Trophoblast cell (in vitro differentiated cells and primary cell): ENCODE measurements at regions not wholly inside any gene's neighbourhood (a gene's known extent, or its start where the extent isn't known, plus 50 kb on each side); places are given as distances from the start of the nearest gene placed in this dataset.

ENCODE experiments used
- DNase-seq, 2 donors: peaks; one replicate each; pipeline ENCODE4 v3.0.0-alpha.2; 2016
- H2AFZ ChIP-seq: 2 replicates; pipeline ENCODE4 v1.6.1; 2013; ENCODE audit warnings: low read length, moderate library complexity, mild to moderate bottlenecking; ENCODE audit not compliant: insufficient read depth, poor library complexity
- H2AK5ac ChIP-seq: 2 replicates; pipeline ENCODE4 v1.6.1; 2013; ENCODE audit warnings: mild to moderate bottlenecking, low read length
- H2BK120ac ChIP-seq: 2 replicates; pipeline ENCODE4 v1.6.1; 2013; ENCODE audit warnings: low read length, mild to moderate bottlenecking, moderate library complexity; ENCODE audit not compliant: insufficient read depth, poor library complexity
- H2BK12ac ChIP-seq: 2 replicates; pipeline ENCODE4 v1.6.1; 2013; ENCODE audit warnings: mild to moderate bottlenecking, low read length, moderate library complexity
- H2BK5ac ChIP-seq: 2 replicates; pipeline ENCODE4 v1.6.1; 2013; ENCODE audit warnings: low read length, low read depth, moderate library complexity, mild to moderate bottlenecking; ENCODE audit not compliant: poor library complexity
- H3K14ac ChIP-seq: 2 replicates; pipeline ENCODE4 v1.6.1; 2013; ENCODE audit warnings: mild to moderate bottlenecking, low read length
- H3K18ac ChIP-seq: 2 replicates; pipeline ENCODE4 v1.6.1; 2013; ENCODE audit warnings: mild to moderate bottlenecking, low read length
- H3K23ac ChIP-seq: 2 replicates; pipeline ENCODE4 v1.6.1; 2013; ENCODE audit warnings: low read length
- H3K27ac ChIP-seq: 2 replicates; pipeline ENCODE4 v1.5.1; 2013; ENCODE audit warnings: low read depth, mild to moderate bottlenecking, inconsistent platforms, low read length, moderate library complexity
- H3K27me3 ChIP-seq: 2 replicates; pipeline ENCODE4 v1.6.1; 2013; ENCODE audit warnings: inconsistent platforms, mild to moderate bottlenecking, low read length, moderate library complexity; ENCODE audit not compliant: insufficient read depth
- H3K36me3 ChIP-seq, 2 experiments: 1 replicate in 1 of 2; 2 replicates in 1 of 2; pipeline ENCODE4 v1.6.1; 2013; ENCODE audit warnings: low read length in 2 of 2, mild to moderate bottlenecking in 2 of 2, moderate library complexity in 1 of 2; ENCODE audit not compliant: insufficient read depth in 2 of 2, control insufficient read depth in 1 of 2
- H3K4ac ChIP-seq: 2 replicates; pipeline ENCODE4 v1.6.1; 2013; ENCODE audit warnings: low read depth, mild to moderate bottlenecking, low read length, moderate library complexity
- H3K4me1 ChIP-seq, 2 experiments: 1 replicate in 1 of 2; 2 replicates in 1 of 2; pipeline ENCODE4 v1.6.1; 2013; ENCODE audit warnings: low read length in 2 of 2, mild to moderate bottlenecking in 2 of 2, moderate library complexity in 1 of 2; ENCODE audit not compliant: insufficient read depth in 2 of 2, control insufficient read depth in 1 of 2
- H3K4me2 ChIP-seq: 2 replicates; pipeline ENCODE4 v1.6.1; 2013; ENCODE audit warnings: inconsistent platforms, mild to moderate bottlenecking, low read length, moderate library complexity
- H3K4me3 ChIP-seq: 2 replicates; pipeline ENCODE4 v1.5.1; 2013; ENCODE audit warnings: mild to moderate bottlenecking, low read depth, low read length, inconsistent platforms
- H3K79me1 ChIP-seq: one replicate; pipeline ENCODE4 v1.6.1; 2013; ENCODE audit warnings: low read length
- H3K79me2 ChIP-seq: 2 replicates; pipeline ENCODE4 v1.6.1; 2013; ENCODE audit warnings: low read length, mild to moderate bottlenecking; ENCODE audit not compliant: control insufficient read depth, insufficient read depth, poor library complexity
- H3K9ac ChIP-seq: 2 replicates; pipeline ENCODE4 v1.6.1; 2013; ENCODE audit warnings: mild to moderate bottlenecking, low read length
- H3K9me3 ChIP-seq: 2 replicates; pipeline ENCODE4 v1.6.1; 2013; ENCODE audit warnings: low read depth, mild to moderate bottlenecking, control low read depth, inconsistent platforms, low read length; ENCODE audit not compliant: insufficient read depth
- H4K12ac ChIP-seq: 2 replicates; pipeline ENCODE4 v1.6.1; 2013; ENCODE audit warnings: low read depth, mild to moderate bottlenecking, low read length, moderate library complexity
- H4K8ac ChIP-seq: 2 replicates; pipeline ENCODE4 v1.6.1; 2013; ENCODE audit warnings: low read depth, mild to moderate bottlenecking, low read length, moderate library complexity
- H4K91ac ChIP-seq: one replicate; pipeline ENCODE4 v1.6.1; 2013; ENCODE audit warnings: low read depth, mild to moderate bottlenecking, low read length, moderate library complexity
- WGBS: extraction: QIAGEN DNeasy Blood & Tissue Kit; methylation state at CpG from one replicate; pipeline ENCODE4 v1.1.7; 2013; ENCODE audit warnings: missing lambda C conversion rate; ENCODE audit not compliant: insufficient read length, insufficient coverage; ENCODE audit errors: extremely low coverage; 5-methylcytosine and 5-hydroxymethylcytosine counted together

- H3K27me3 ChIP-seq = no peaks in the 10 kb centered on the region
- no peaks in the 10 kb centered on the region for H3K9me3 ChIP-seq
- H3K36me3 ChIP-seq = peaks cover 0 to 4% of the 10 kb centered on the region in 2 experiments
- no peak overlapping the region for H2BK120ac ChIP-seq
- no CpG with 5 or more reads among the region's 5 CpGs for WGBS
- no peak overlapping the region for H2BK12ac ChIP-seq
- no peaks in the 10 kb centered on the region for H3K79me2 ChIP-seq
- H4K8ac ChIP-seq = no peak overlapping the region
- H3K23ac ChIP-seq = no peak overlapping the region
- no peak overlapping the region for H3K18ac ChIP-seq
- H3K14ac ChIP-seq = no peak overlapping the region
- no peak overlapping the region for H4K12ac ChIP-seq
- H2AFZ ChIP-seq = no peak overlapping the region
- peaks cover 5 to 8% of the 10 kb centered on the region in 2 experiments for H3K4me1 ChIP-seq
- no peak overlapping the region for H3K4me2 ChIP-seq
- H3K9ac ChIP-seq = no peak overlapping the region
- no peak overlapping the region for H3K4ac ChIP-seq
- no peak overlapping the region for H2AK5ac ChIP-seq
- H3K79me1 ChIP-seq = no peaks in the 10 kb centered on the region
- no peak overlapping the region for H2BK5ac ChIP-seq
- no peak for DNase-seq
- H3K27ac ChIP-seq = no peak overlapping the region
- no peak overlapping the region for H4K91ac ChIP-seq
- H3K4me3 ChIP-seq = no peak overlapping the region
These were observed 281.9 kb upstream of the C2CD4B start for GRCh38 chr15:62446984-62447383.

GRCh38 chr15:62447742-62448141, 282.7 kb upstream of the C2CD4B start:
- WGBS = no CpG with 5 or more reads among the region's 7 CpGs
- peaks cover 5 to 9% of the 10 kb centered on the region in 2 experiments for H3K4me1 ChIP-seq
- no peak overlapping the region for H3K4me3 ChIP-seq
- peaks cover 0 to 4% of the 10 kb centered on the region in 2 experiments for H3K36me3 ChIP-seq
- no peak overlapping the region for H4K8ac ChIP-seq
- H3K27me3 ChIP-seq = no peaks in the 10 kb centered on the region
- H4K12ac ChIP-seq = no peak overlapping the region
- peak in 1 of 2 donors; percentile 39 for DNase-seq
- no peak overlapping the region for H3K4me2 ChIP-seq
- no peaks in the 10 kb centered on the region for H3K79me2 ChIP-seq
- H3K9ac ChIP-seq = no peak overlapping the region
- H3K14ac ChIP-seq = no peak overlapping the region
- no peak overlapping the region for H3K4ac ChIP-seq
- no peak overlapping the region for H2BK12ac ChIP-seq
- no peak overlapping the region for H2BK120ac ChIP-seq
- H2AFZ ChIP-seq = no peak overlapping the region
- H3K18ac ChIP-seq = peak overlapping the region; percentile 30
- H2AK5ac ChIP-seq = no peak overlapping the region
- no peak overlapping the region for H3K27ac ChIP-seq
- H3K79me1 ChIP-seq = no peaks in the 10 kb centered on the region
- H3K9me3 ChIP-seq = no peaks in the 10 kb centered on the region
- H3K23ac ChIP-seq = no peak overlapping the region
- H4K91ac ChIP-seq = no peak overlapping the region
- H2BK5ac ChIP-seq = no peak overlapping the region

- Histone ChIP-seq H2BK120ac (no peak overlapping the region), H3K4me3 (no peak overlapping the region), H3K14ac (no peak overlapping the region), H4K12ac (no peak overlapping the region), H3K4me2 (no peak overlapping the region), H2AFZ (no peak overlapping the region), H3K4me1 (peaks cover 7 to 9% of the 10 kb centered on the region in 2 experiments), H2BK5ac (no peak overlapping the region), H3K18ac (no peak overlapping the region), H3K27ac (no peak overlapping the region), H3K9ac (no peak overlapping the region), H3K4ac (no peak overlapping the region), H2AK5ac (no peak overlapping the region), H3K36me3 (peaks cover 2 to 5% of the 10 kb centered on the region in 2 experiments), H2BK12ac (no peak overlapping the region), H4K91ac (no peak overlapping the region), H4K8ac (no peak overlapping the region), H3K79me1 (no peaks in the 10 kb centered on the region), H3K27me3 (no peaks in the 10 kb centered on the region), H3K23ac (no peak overlapping the region), H3K79me2 (peaks cover 2% of the 10 kb centered on the region), H3K9me3 (no peaks in the 10 kb centered on the region)
- no CpG with 5 or more reads among the region's 1 CpG for WGBS
- no peak for DNase-seq
These were observed 284.6 kb upstream of the C2CD4B start for GRCh38 chr15:62449638-62450037.

GRCh38 chr15:62450061-62450460, 285.0 kb upstream of the C2CD4B start:
- no peak overlapping the region for H2AK5ac ChIP-seq
- WGBS = no CpG with 5 or more reads among the region's 10 CpGs
- H3K18ac ChIP-seq = no peak overlapping the region
- no peak overlapping the region for H3K4me2 ChIP-seq
- H3K4me3 ChIP-seq = no peak overlapping the region
- peaks cover 6 to 12% of the 10 kb centered on the region in 2 experiments for H3K4me1 ChIP-seq
- H3K36me3 ChIP-seq = peaks cover 2 to 5% of the 10 kb centered on the region in 2 experiments
- H4K12ac ChIP-seq = no peak overlapping the region
- no peak overlapping the region for H2BK12ac ChIP-seq
- no peak overlapping the region for H3K9ac ChIP-seq
- no peaks in the 10 kb centered on the region for H3K9me3 ChIP-seq
- no peak overlapping the region for H4K8ac ChIP-seq
- H4K91ac ChIP-seq = no peak overlapping the region
- no peak overlapping the region for H3K14ac ChIP-seq
- H3K79me2 ChIP-seq = peaks cover 2% of the 10 kb centered on the region
- no peak overlapping the region for H2BK120ac ChIP-seq
- H3K27me3 ChIP-seq = no peaks in the 10 kb centered on the region
- H3K79me1 ChIP-seq = no peaks in the 10 kb centered on the region
- DNase-seq = no peak
- H3K23ac ChIP-seq = no peak overlapping the region
- no peak overlapping the region for H3K27ac ChIP-seq
- H3K4ac ChIP-seq = no peak overlapping the region
- H2AFZ ChIP-seq = no peak overlapping the region
- H2BK5ac ChIP-seq = no peak overlapping the region
